Body of pancreas (tissue), 4 donors: ENCODE measurements at regions not wholly inside any gene's neighbourhood (a gene's known extent, or its start where the extent isn't known, plus 50 kb on each side); places are given as distances from the start of the nearest gene placed in this dataset.
"Not testable (repeated sequence)": the region's sequence is repeated elsewhere in the genome, so short reads cannot be mapped to it uniquely, and the experiment has no call there.

ENCODE experiments used
- ATAC-seq: fragments of 150-250 bp; one replicate; pipeline ENCODE4 v1.9.1; 2016
- DNase-seq, 4 donors: peaks; one replicate each; pipeline ENCODE4 v3.0.0-alpha.2; 2019
- H3K27ac ChIP-seq, 4 donors: fragments of 200-600 bp; sonication (generic); 1 replicate in 3 of 4; 2 replicates in 1 of 4; pipeline versions ENCODE4 v1.5.1 to v1.6.1; 2016 to 2019; ENCODE audit warnings: mild to moderate bottlenecking in 1 of 4, mixed read lengths in 1 of 4, moderate library complexity in 1 of 4
- H3K27me3 ChIP-seq, 2 donors: fragments of 200-600 bp; sonication (generic); one replicate each; pipeline ENCODE4 v1.6.0; 2016; ENCODE audit warnings: mild to moderate bottlenecking in 1 of 2
- H3K36me3 ChIP-seq, 2 donors: fragments of 200-600 bp; sonication (generic); replicated peaks in 1 of 2; 2 replicates each; pipeline ENCODE4 v1.5.1; 2016; ENCODE audit warnings: low read depth in 2 of 2; ENCODE audit not compliant: insufficient read depth in 1 of 2
- H3K4me1 ChIP-seq: fragments of 200-600 bp; sonication (generic); one replicate; pipeline ENCODE4 v1.6.0; 2016
- H3K4me3 ChIP-seq, 2 donors: fragments of 200-600 bp; sonication (generic); 1 replicate in 1 of 2; 2 replicates in 1 of 2; pipeline ENCODE4 v1.5.1; 2016 to 2019
- H3K9me3 ChIP-seq, 3 donors: fragments of 200-600 bp; sonication (generic); 1 replicate in 2 of 3; 2 replicates in 1 of 3; pipeline ENCODE4 v1.5.1; 2016
- CTCF ChIP-seq, 7 experiments: fragments of 450-650 bp in 4 of 7; fragments of 200-600 bp in 3 of 7; sonication (generic) in 3 of 7; IDR thresholded peaks; one replicate each; pipeline ENCODE4 v1.5.1; 2016 to 2019; ENCODE audit warnings: antibody characterized with exemption in 7 of 7
- POLR2A ChIP-seq, 3 donors: fragments of 450-650 bp; IDR thresholded peaks; one replicate each; pipeline ENCODE4 v1.6.1; 2016; ENCODE audit warnings: antibody characterized with exemption in 3 of 3, mild to moderate bottlenecking in 2 of 3
- WGBS, 2 donors: methylation state at CpG; one replicate each; pipeline ENCODE4 v1.1.5; 2017; 5-methylcytosine and 5-hydroxymethylcytosine counted together
- intact Hi-C: fragments of 100-400 bp; cut with DNase I; formaldehyde crosslinking; loops from one replicate; pipeline ENCODE4 v1.15.1; 2023

DNA sequence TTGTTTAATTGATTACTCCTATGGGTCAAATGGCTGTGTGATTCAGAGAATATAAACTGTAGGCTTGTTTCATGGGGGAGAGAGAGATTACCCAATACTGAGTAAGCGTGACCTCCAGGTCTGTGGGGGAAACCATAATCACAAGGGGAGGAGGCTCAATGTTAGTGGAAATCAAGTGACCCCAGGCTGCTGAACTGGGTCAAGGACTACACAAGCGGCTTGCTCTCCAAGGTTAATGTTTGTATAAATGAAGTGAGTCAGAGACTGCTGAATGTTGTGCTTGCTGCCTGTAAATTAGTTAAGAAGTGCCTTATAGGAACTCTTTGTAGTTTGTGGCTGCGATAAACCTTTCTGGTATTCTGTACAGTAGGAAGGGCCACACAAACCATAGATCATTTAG lies 479.7 kb downstream of the AACS start:
- no peaks in the 10 kb centered on the region for H3K9me3 ChIP-seq
- intact Hi-C loops = no loop called here
- H3K4me1 ChIP-seq = no peaks in the 10 kb centered on the region
- H3K36me3 ChIP-seq = no peaks in the 10 kb centered on the region
- no peak for ATAC-seq
- no peak for TF ChIP-seq CTCF (IDR thresholded peaks at IDR 0.05)
- H3K27ac ChIP-seq = no peak overlapping the region
- no peak overlapping the region for H3K4me3 ChIP-seq
- no peak for DNase-seq
- 51 to 67% methylated on average over 3 of the region's 3 CpGs for WGBS, 2 donors
- no peaks in the 10 kb centered on the region for H3K27me3 ChIP-seq

GRCh38 chr12:125549171-125549570 lies 483.9 kb downstream of the AACS start:
- H3K27me3 ChIP-seq = no peaks in the 10 kb centered on the region
- ATAC-seq = no peak

GRCh38 chr12:125549836-125550235 lies 484.6 kb downstream of the AACS start:
- no peaks in the 10 kb centered on the region for H3K4me1 ChIP-seq
- no peak overlapping the region for H3K4me3 ChIP-seq
- intact Hi-C loops = no loop called here
- no peak for TF ChIP-seq CTCF (IDR thresholded peaks at IDR 0.05)
- DNase-seq (no peak), ATAC-seq (no peak)
- no peaks in the 10 kb centered on the region for H3K27me3 ChIP-seq
- H3K27ac ChIP-seq = no peak overlapping the region
- 51 to 56% methylated on average over 3 to 4 of the region's 4 CpGs for WGBS, 2 donors
- H3K9me3 ChIP-seq = no peaks in the 10 kb centered on the region
- no peaks in the 10 kb centered on the region for H3K36me3 ChIP-seq

More at GRCh38 chr12:125549171-125549570, 483.9 kb downstream of the AACS start:
- TF ChIP-seq POLR2A (IDR thresholded peaks at IDR 0.05) = no peak
- no peak for TF ChIP-seq CTCF (IDR thresholded peaks at IDR 0.05)
- no peak for DNase-seq
- Histone ChIP-seq H3K4me1 (no peaks in the 10 kb centered on the region), H3K4me3 (no peak overlapping the region), H3K36me3 (no peaks in the 10 kb centered on the region), H3K27ac (no peak overlapping the region), H3K9me3 (no peaks in the 10 kb centered on the region)
- WGBS, 2 donors = 53 to 56% methylated on average over 4 of the region's 4 CpGs
- intact Hi-C loops = no loop called here

DNA sequence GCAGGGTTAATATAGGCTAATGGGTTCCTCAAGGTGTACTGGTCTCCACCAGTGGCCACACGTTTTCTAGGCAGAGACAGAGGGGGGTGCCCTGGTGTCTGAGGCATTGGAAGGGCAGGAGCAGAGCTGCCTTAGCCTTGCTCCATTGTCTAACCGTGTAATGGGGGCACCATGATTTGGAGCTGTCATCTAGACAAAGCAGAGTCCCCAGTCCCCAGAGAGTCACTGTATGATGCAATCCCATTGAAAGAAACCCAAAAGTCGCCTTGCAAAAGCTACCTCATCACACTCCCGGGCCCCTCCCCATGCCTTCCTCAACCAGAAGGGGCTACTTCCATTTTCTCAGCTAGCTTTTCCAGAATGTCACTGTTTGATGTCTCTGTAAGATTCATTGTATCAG lies 487.1 kb downstream of the AACS start:
- H3K9me3 ChIP-seq = no peaks in the 10 kb centered on the region
- no peaks in the 10 kb centered on the region for H3K27me3 ChIP-seq
- WGBS, 2 donors = 41 to 51% methylated on average over 4 of the region's 4 CpGs
- TF ChIP-seq POLR2A (IDR thresholded peaks at IDR 0.05) = no peak
- no peak for TF ChIP-seq CTCF (IDR thresholded peaks at IDR 0.05)
- ATAC-seq = no peak
- intact Hi-C loops = no loop called here
- H3K4me3 ChIP-seq = no peak overlapping the region
- no peak overlapping the region for H3K27ac ChIP-seq
- H3K36me3 ChIP-seq = no peaks in the 10 kb centered on the region
- no peak for DNase-seq
- no peaks in the 10 kb centered on the region for H3K4me1 ChIP-seq

GRCh38 chr12:125561008-125561407 lies 495.8 kb downstream of the AACS start:
- 81 to 86% methylated on average over 5 of the region's 5 CpGs for WGBS, 2 donors
- intact Hi-C loops, H3K36me3 ChIP-seq: not testable (repeated sequence)

More at GRCh38 chr12:125561008-125561407, 495.8 kb downstream of the AACS start:
- H3K9me3 ChIP-seq, H3K27ac ChIP-seq, DNase-seq, H3K4me1 ChIP-seq, H3K27me3 ChIP-seq, H3K4me3 ChIP-seq, ATAC-seq: not testable (repeated sequence)
